RWPE2 (cell line): ENCODE measurements at regions not wholly inside any gene's neighbourhood (a gene's known extent, or its start where the extent isn't known, plus 50 kb on each side); places are given as distances from the start of the nearest gene placed in this dataset.

Source experiments
- ATAC-seq: fragments of 200-7000 bp; cut with Tn5 transposase; 3 replicates; pipeline ENCODE4 v1.9.1; 2021; ENCODE audit warnings: low read depth
- DNase-seq: peaks from one replicate; pipeline ENCODE4 v3.0.0-alpha.2; 2020; ENCODE audit warnings: low spot score
- H3K27ac ChIP-seq: fragments of 450-650 bp; 2 replicates; pipeline ENCODE4 v1.5.1; 2017; ENCODE audit warnings: mild to moderate bottlenecking; ENCODE audit not compliant: poor library complexity, severe bottlenecking
- H3K27me3 ChIP-seq: fragments of 250-450 bp; sonication (Bioruptor Pico); 2 replicates; pipeline ENCODE4 v1.5.1; 2021; ENCODE audit warnings: mild to moderate bottlenecking, moderate library complexity; ENCODE audit not compliant: insufficient read depth, poor library complexity, severe bottlenecking
- H3K36me3 ChIP-seq: fragments of 250-450 bp; sonication (Bioruptor Pico); 2 replicates; pipeline ENCODE4 v1.5.1; 2020; ENCODE audit warnings: low read depth, mild to moderate bottlenecking, moderate library complexity
- H3K4me1 ChIP-seq: fragments of 250-450 bp; sonication (Bioruptor Pico); 2 replicates; pipeline ENCODE4 v1.5.1; 2021; ENCODE audit warnings: mild to moderate bottlenecking, moderate library complexity; ENCODE audit not compliant: insufficient read depth, poor library complexity, severe bottlenecking
- H3K4me3 ChIP-seq: fragments of 250-450 bp; sonication (Bioruptor Pico); 2 replicates; pipeline ENCODE4 v1.5.1; 2021; ENCODE audit warnings: mild to moderate bottlenecking, moderate library complexity; ENCODE audit not compliant: severe bottlenecking
- H3K9me3 ChIP-seq: fragments of 250-450 bp; sonication (Bioruptor Pico); 2 replicates; pipeline ENCODE4 v1.5.1; 2021; ENCODE audit warnings: mild to moderate bottlenecking, moderate library complexity; ENCODE audit not compliant: severe bottlenecking
- CTCF ChIP-seq: fragments of 450-650 bp; IDR thresholded peaks from one replicate; pipeline ENCODE4 v1.5.1; 2017; ENCODE audit warnings: mild to moderate bottlenecking, moderate library complexity; ENCODE audit not compliant: poor library complexity, severe bottlenecking

GRCh38 chr16:13756411-13757140 is 163.4 kb upstream of the ERCC4 start:
- H3K36me3 ChIP-seq, result no peaks in the 10 kb centered on the region
- peaks cover 4% of the 10 kb centered on the region for H3K27me3 ChIP-seq
- H3K9me3 ChIP-seq, result peaks cover 2% of the 10 kb centered on the region
- DNase-seq, result no peak
- H3K4me1 ChIP-seq, result no peaks in the 10 kb centered on the region
- H3K4me3 ChIP-seq, result no peak overlapping the region
- no peak for TF ChIP-seq CTCF
- no peak overlapping the region for H3K27ac ChIP-seq
- ATAC-seq, result no peak

GRCh38 chr16:13766334-13766733 is 153.6 kb upstream of the ERCC4 start:
- ATAC-seq (no peak), DNase-seq (no peak)
- H3K27ac ChIP-seq, result no peak overlapping the region
- no peaks in the 10 kb centered on the region for H3K27me3 ChIP-seq
- no peaks in the 10 kb centered on the region for H3K36me3 ChIP-seq
- no peaks in the 10 kb centered on the region for H3K9me3 ChIP-seq
- no peaks in the 10 kb centered on the region for H3K4me1 ChIP-seq
- no peak overlapping the region for H3K4me3 ChIP-seq
- no peak for TF ChIP-seq CTCF

- Histone ChIP-seq H3K9me3 (no peaks in the 10 kb centered on the region), H3K36me3 (no peaks in the 10 kb centered on the region), H3K27ac (no peak overlapping the region), H3K4me3 (no peak overlapping the region), H3K27me3 (no peaks in the 10 kb centered on the region), H3K4me1 (no peaks in the 10 kb centered on the region)
- TF ChIP-seq CTCF, result no peak
- DNase-seq (no peak), ATAC-seq (no peak)
Measured at GRCh38 chr16:13767215-13767614, 152.7 kb upstream of the ERCC4 start.

- no peaks in the 10 kb centered on the region for H3K4me1 ChIP-seq
Measured at GRCh38 chr16:13768471-13768870, 151.5 kb upstream of the ERCC4 start.

More at GRCh38 chr16:13768471-13768870, 151.5 kb upstream of the ERCC4 start:
- TF ChIP-seq CTCF, result no peak
- Histone ChIP-seq H3K9me3 (no peaks in the 10 kb centered on the region), H3K4me3 (no peak overlapping the region), H3K27me3 (no peaks in the 10 kb centered on the region), H3K36me3 (no peaks in the 10 kb centered on the region), H3K27ac (no peak overlapping the region)
- ATAC-seq (no peak), DNase-seq (no peak)
